Right ventricle myocardium inferior (tissue), 1 donor: ENCODE measurements at regions not wholly inside any gene's neighbourhood (a gene's known extent, or its start where the extent isn't known, plus 50 kb on each side); places are given as distances from the start of the nearest gene placed in this dataset.

Experiments used
- ATAC-seq: fragments of 200-7000 bp; cut with Tn5 transposase; one replicate; pipeline ENCODE4 v1.9.1; 2020; ENCODE audit warnings: mild to moderate bottlenecking, moderate library complexity
- DNase-seq: peaks from one replicate; pipeline ENCODE4 v3.0.0; 2021; ENCODE audit errors: missing footprints
- intact Hi-C: fragments of 100-400 bp; cut with DNase I; formaldehyde crosslinking; loops from one replicate; pipeline ENCODE4 v1.11.0; 2022
- donor health status: DM: no; HTN: yes; CAD: no; lungs with severe emphysema.

GRCh38 chr6:132244744-132245143, 156.5 kb downstream of the MOXD1 start:
- DNase-seq = no peak
- no peak for ATAC-seq
- intact Hi-C loops = no loop called here

GRCh38 chr6:132236744-132237143, 164.5 kb downstream of the MOXD1 start:
- ATAC-seq = no peak
- intact Hi-C loops = no loop called here

DNA sequence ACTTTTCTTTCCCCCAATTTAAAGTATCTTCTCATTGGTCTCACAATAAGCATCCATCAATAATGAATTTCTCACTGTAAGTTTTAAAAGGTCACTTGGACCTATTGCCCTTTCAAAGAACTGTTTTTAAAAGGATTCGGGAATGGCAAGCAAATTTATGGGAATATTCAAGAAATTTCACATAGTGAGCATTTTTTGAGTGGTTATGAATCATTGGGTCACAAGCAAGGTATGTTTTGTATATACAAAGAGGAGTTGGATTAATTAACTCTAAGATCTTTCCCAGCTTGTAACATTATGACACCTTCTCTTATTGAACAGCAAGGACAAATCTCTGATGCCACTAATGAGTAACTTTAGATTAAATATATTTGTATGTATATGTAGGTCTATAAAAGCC, 165.0 kb downstream of the MOXD1 start:
- ATAC-seq = no peak
- intact Hi-C loops = no loop called here
- no peak for DNase-seq

More at GRCh38 chr6:132236744-132237143, 164.5 kb downstream of the MOXD1 start:
- DNase-seq = no peak

GRCh38 chr6:132235596-132236280, 165.5 kb downstream of the MOXD1 start:
- no peak for ATAC-seq
- intact Hi-C loops = no loop called here
- no peak for DNase-seq

- intact Hi-C loops = no loop called here
- ATAC-seq (no peak), DNase-seq (no peak)
Measured at GRCh38 chr6:132234356-132234755, 166.9 kb downstream of the MOXD1 start.

GRCh38 chr6:132231121-132231884, 170.0 kb downstream of the MOXD1 start:
- intact Hi-C loops = no loop called here
- DNase-seq = no peak
- no peak for ATAC-seq

DNA sequence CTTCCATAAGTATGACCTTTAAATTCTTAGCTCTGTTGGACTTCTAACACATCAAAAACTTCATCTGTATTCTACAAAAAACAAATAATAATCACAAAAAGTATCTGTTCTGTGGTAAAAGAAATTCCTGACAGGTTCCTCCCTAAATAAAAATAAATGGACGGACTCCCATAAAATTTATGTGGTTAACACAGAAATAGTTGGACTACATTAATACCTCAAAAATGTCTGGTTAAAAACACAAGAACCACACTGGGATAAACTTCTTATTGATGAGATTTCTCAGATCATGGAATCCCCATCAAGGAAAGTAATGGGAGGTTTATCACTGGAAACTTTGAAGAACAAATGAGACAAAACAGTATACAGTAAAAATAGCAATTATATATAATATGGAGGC, 172.4 kb downstream of the MOXD1 start:
- no peak for ATAC-seq
- no peak for DNase-seq
- intact Hi-C loops = no loop called here

- DNase-seq (no peak), ATAC-seq (peak; percentile 79)
- intact Hi-C loops = no loop called here
Measured at GRCh38 chr6:132227904-132228303, 173.4 kb downstream of the MOXD1 start.

DNA sequence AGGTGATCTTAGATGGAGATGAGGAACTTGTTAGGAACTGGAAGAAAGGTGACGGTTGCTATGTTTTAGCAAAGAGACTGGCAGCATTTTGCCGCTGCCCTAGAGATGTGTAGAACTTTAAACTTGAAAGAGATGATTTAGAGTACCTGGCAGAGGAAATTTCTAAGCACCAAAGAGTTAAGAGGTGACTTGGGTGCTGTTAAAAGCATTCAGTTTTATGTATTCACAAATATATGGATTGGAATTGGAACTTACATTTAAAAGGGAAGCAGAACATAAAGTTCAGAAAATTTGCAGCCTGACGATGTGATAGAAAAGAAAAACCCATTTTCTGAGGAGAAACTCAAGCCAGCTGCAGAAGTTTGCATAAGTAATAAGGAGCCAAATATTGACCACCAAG, 176.3 kb downstream of the MOXD1 start:
- DNase-seq (no peak), ATAC-seq (no peak)
- intact Hi-C loops = no loop called here

DNA sequence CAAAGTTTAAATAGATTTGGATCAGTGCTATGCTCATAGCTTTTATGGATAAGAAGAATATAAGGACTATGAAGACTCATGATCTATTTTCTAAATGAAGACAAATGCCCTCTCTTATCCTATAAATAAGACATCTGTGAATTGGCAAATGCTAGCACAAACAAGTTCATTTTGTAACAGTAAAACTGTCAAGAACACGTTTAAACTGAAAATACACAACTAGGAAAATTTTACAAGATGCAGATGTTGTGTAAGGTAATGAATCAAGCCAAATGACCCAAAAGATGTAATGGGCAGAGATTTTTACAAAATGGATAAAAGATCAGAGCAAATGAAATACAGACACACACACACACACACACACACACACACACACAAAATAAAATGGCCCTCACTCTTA, 180.5 kb downstream of the MOXD1 start:
- intact Hi-C loops = no loop called here
- ATAC-seq = no peak
- DNase-seq = no peak

GRCh38 chr6:132219901-132220300, 181.4 kb downstream of the MOXD1 start:
- intact Hi-C loops = loop anchor here (2.0 to 10.0 kb wide), 3 partner anchors 59 to 298 kb away; partner anchors contain the start of gene CCN2
- DNase-seq (no peak), ATAC-seq (no peak)

DNA sequence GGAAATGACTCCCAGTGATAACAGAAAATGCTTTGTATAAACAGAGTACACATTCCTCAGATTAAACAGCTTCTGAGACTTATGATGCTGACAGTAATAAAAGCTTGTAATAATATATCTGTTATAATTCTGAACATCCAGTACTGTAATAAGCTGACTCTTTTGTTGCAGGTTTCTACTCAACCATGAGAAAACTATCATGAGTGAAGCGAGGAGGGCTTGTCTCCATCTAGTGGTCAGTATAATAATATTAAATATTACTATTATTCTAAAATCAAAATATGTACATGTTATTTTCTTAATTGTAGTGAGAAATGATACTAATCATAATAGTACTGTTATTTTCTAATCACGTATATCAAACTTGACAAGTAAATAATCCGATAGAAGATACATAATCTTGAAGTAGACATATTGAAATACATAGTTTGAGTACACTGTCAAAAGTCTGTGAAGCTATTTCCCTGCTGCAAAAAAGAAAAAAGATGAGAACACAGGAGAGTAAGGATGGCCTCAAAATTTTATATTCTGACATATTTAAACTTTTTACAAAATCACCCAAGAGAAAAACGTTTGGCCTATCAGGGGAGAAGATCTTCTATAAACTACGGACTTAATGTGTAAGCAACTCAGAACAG, 183.1 kb downstream of the MOXD1 start:
- no peak for ATAC-seq
- no peak for DNase-seq
- intact Hi-C loops = loop anchor here (2.0 to 10.0 kb wide), 3 partner anchors 57 to 296 kb away; partner anchors contain the start of gene CCN2

- ATAC-seq (no peak), DNase-seq (no peak)
- intact Hi-C loops = loop anchor here (5.0 to 10.0 kb wide), 2 partner anchors 261 to 294 kb away; partner anchors contain the start of gene CCN2
Measured at GRCh38 chr6:132215805-132216204, 185.5 kb downstream of the MOXD1 start.

GRCh38 chr6:132214716-132215115, 186.6 kb downstream of the MOXD1 start:
- DNase-seq (no peak), ATAC-seq (no peak)
- intact Hi-C loops = loop anchor here (5.0 to 10.0 kb wide), 2 partner anchors 260 to 292 kb away; partner anchors contain the start of gene CCN2

DNA sequence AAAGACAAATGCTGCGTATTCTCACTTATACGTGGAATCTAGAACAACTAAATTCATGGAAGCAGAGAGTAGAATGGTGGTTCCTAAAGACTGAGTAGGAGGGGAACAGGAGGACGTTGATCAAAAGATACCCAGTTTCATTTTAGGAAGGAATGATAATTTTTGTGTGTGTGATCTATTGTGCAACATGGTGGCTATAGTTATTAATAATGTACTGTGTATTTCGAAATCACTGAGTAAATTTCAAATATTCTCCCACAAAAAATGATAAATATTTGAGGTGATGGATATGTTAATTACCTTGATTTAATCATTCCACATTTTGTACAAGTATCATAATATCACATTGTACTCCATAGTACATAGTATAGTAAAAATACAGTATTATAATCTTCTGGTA, 187.5 kb downstream of the MOXD1 start:
- intact Hi-C loops = loop anchor here (10.0 kb wide), 1 partner anchor 259 kb away; the partner anchor contains the start of gene CCN2
- no peak for DNase-seq
- no peak for ATAC-seq

DNA sequence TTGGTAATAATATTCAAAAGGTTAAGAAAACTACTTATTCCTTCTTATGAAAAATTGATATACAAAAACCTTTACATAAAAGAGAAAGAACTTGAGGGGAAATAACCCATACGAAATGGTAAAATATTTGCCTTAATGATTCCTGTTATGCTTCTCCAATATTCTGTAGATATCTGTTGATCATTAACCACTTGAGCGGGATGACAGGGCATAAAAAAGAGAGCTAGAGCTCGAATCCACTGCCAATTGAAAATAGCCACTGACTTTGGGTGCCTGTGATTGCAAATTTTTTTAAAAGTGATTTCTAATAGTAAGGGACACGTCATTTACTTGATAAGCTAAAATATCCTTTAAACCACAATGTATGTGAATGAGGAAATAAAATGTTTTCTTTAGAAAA, 188.1 kb downstream of the MOXD1 start:
- no peak for ATAC-seq
- no peak for DNase-seq
- intact Hi-C loops = loop anchor here (10.0 kb wide), 1 partner anchor 258 kb away; the partner anchor contains the start of gene CCN2

GRCh38 chr6:132210886-132211563, 190.2 kb downstream of the MOXD1 start:
- intact Hi-C loops = loop anchor here (10.0 kb wide), 1 partner anchor 256 kb away; the partner anchor contains the start of gene CCN2
- ATAC-seq (peak; percentile 34), DNase-seq (no peak)

DNA sequence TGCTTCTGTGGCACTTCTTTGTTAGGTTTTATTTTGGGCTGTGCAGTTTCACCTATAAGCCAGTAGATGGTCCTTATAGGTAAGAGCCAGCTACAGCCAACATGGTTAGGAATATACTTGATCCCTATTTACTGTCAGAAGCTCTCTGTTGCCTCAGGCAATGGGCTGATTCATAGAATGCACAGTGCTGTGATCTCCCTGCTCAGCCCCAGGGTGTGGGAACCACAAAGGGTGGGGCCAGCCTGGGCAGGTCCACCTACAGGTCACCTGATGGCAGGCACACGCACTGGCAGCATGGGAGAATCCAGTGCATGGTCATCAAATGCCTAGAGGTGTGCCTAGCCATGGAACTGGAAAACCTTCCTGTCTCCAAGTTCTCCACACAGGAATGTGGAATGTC, 191.9 kb downstream of the MOXD1 start:
- no peak for ATAC-seq

GRCh38 chr6:132207991-132208390, 193.3 kb downstream of the MOXD1 start:
- no peak for DNase-seq
- intact Hi-C loops = no loop called here
- no peak for ATAC-seq

More for the DNA sequence above, 191.9 kb downstream of the MOXD1 start:
- no peak for DNase-seq
- intact Hi-C loops = no loop called here
